A549 (cell line): ENCODE measurements at regions not wholly inside any gene's neighbourhood (a gene's known extent, or its start where the extent isn't known, plus 50 kb on each side); places are given as distances from the start of the nearest gene placed in this dataset.
A peak's percentile ranks its signal among the peaks of the same experiment; 100 is the strongest.

ENCODE experiments used
- ATAC-seq, 2 experiments: fragments of 200-7000 bp in 1 of 2; fragments of >200 bp in 1 of 2; cut with Nextera tagmentation in 1 of 2; cut with Tn5 transposase in 1 of 2; 3 replicates each; pipeline versions ENCODE4 v1.8.0 to v1.9.1; 2018 to 2020; ENCODE audit warnings: mild to moderate bottlenecking in 1 of 2, moderate library complexity in 1 of 2
- CTCF ChIA-PET: fragments of 300-600 bp; sonication (Branson Sonifier 250); formaldehyde crosslinking; extraction: SDS; loops from one replicate; lab custom pipeline; 2021; ENCODE audit warnings: antibody characterized with exemption, inconsistent platforms; lab: Yijun Ruan, JAX
- POLR2A ChIA-PET: fragments of 350-600 bp; formaldehyde crosslinking; extraction: SDS; loops from one replicate; lab custom pipeline; 2021; ENCODE audit warnings: antibody characterized with exemption, inconsistent platforms; lab: Yijun Ruan, JAX
- DNase-seq, 2 experiments: peaks; one replicate each; pipeline versions ENCODE4 v3.0.0 to v3.0.0-alpha.2; 2011 to 2016; ENCODE audit warnings: low read depth in 1 of 2, low spot score in 1 of 2
- FAIRE-seq: peaks from 2 replicates; lab custom pipeline; 2011; peaks lifted over from hg19 to GRCh38; lab: Jason Lieb, UNC
- H3K27ac ChIP-seq, 2 experiments: fragments of >200 bp; sonication (Bioruptor Twin); formaldehyde crosslinking; 3 replicates each; pipeline ENCODE4 v1.5.1; 2016 to 2017
- H3K4me1 ChIP-seq: fragments of >200 bp; sonication (Bioruptor Twin); formaldehyde crosslinking; 3 replicates; pipeline ENCODE4 v1.6.1; 2016
- H3K4me2 ChIP-seq: fragments of >200 bp; sonication (Bioruptor Twin); formaldehyde crosslinking; 3 replicates; pipeline ENCODE4 v1.6.1; 2016
- H3K4me3 ChIP-seq: fragments of >200 bp; sonication (Bioruptor Twin); formaldehyde crosslinking; 3 replicates; pipeline ENCODE4 v1.5.1; 2016
- H3K9me3 ChIP-seq: fragments of >200 bp; sonication (Bioruptor Twin); formaldehyde crosslinking; 3 replicates; pipeline ENCODE4 v1.6.1; 2016
- CBX2 ChIP-seq: fragments of 200-600 bp; sonication (generic); IDR thresholded peaks from 2 replicates; pipeline ENCODE4 v1.6.1; 2016; ENCODE audit warnings: low read depth, mild to moderate bottlenecking, borderline replicate concordance
- CEBPB ChIP-seq, 2 experiments: fragments of >200 bp in 1 of 2; sonication (Bioruptor Twin) in 1 of 2; formaldehyde crosslinking in 1 of 2; IDR thresholded peaks; 2 replicates each; pipeline ENCODE4 v1.6.1; 2012 to 2016
- CHD4 ChIP-seq: fragments of 200-600 bp; sonication (generic); IDR thresholded peaks from 2 replicates; pipeline ENCODE4 v1.6.1; 2016; ENCODE audit warnings: antibody characterized with exemption, mild to moderate bottlenecking, borderline replicate concordance
- EHMT2 ChIP-seq: fragments of 200-600 bp; sonication (generic); IDR thresholded peaks from 2 replicates; pipeline ENCODE4 v1.6.1; 2016; ENCODE audit warnings: antibody characterized with exemption, low read depth, mild to moderate bottlenecking, moderate library complexity
- FOSL2 ChIP-seq, 2 experiments: fragments of 450-650 bp in 1 of 2; fragments of >200 bp in 1 of 2; sonication (Bioruptor Twin) in 1 of 2; formaldehyde crosslinking; IDR thresholded peaks; 2 replicates each; pipeline versions ENCODE4 v1.5.0 to v1.6.1; 2016 to 2020; ENCODE audit warnings: mild to moderate bottlenecking in 1 of 2, moderate library complexity in 1 of 2
- HEYL ChIP-seq: fragments of 250-450 bp; sonication (Bioruptor Pico); IDR thresholded peaks from 2 replicates; pipeline ENCODE4 v1.8.0; 2021; ENCODE audit warnings: mild to moderate bottlenecking, moderate library complexity
- HOXB13 ChIP-seq: fragments of 250-450 bp; sonication (Bioruptor Pico); IDR thresholded peaks from 2 replicates; pipeline ENCODE4 v1.5.0; 2020; ENCODE audit warnings: low read depth, mild to moderate bottlenecking, moderate library complexity
- HOXB5 ChIP-seq: fragments of 250-450 bp; sonication (Bioruptor Pico); IDR thresholded peaks from 2 replicates; pipeline ENCODE4 v1.5.0; 2020; ENCODE audit warnings: mild to moderate bottlenecking, moderate library complexity
- KDM1A ChIP-seq: fragments of 200-600 bp; sonication (generic); IDR thresholded peaks from 2 replicates; pipeline ENCODE4 v1.6.1; 2016; ENCODE audit warnings: low read depth, mild to moderate bottlenecking
- MYC ChIP-seq: IDR thresholded peaks from 2 replicates; pipeline ENCODE4 v1.6.1; 2012; ENCODE audit warnings: mild to moderate bottlenecking, inconsistent platforms, low read length, improper control_type of control experiment, borderline replicate concordance
- NFE2L2 ChIP-seq: fragments of 150-350 bp; conservative IDR thresholded peaks from 2 replicates; pipeline ENCODE4 v1.6.1; 2014; ENCODE audit warnings: low read length
- NR3C1 ChIP-seq: fragments of >200 bp; sonication (Bioruptor Twin); formaldehyde crosslinking; IDR thresholded peaks from 3 replicates; pipeline ENCODE4 v1.6.1; 2017
- POLR2A ChIP-seq: IDR thresholded peaks from 2 replicates; pipeline ENCODE4 v1.6.1; 2012; ENCODE audit warnings: mild to moderate bottlenecking, low read length
- RFX5 ChIP-seq: fragments of 450-650 bp; IDR thresholded peaks from 2 replicates; pipeline ENCODE4 v1.7.1; 2014; ENCODE audit warnings: antibody characterized with exemption, mild to moderate bottlenecking, moderate library complexity
- SREBF2 ChIP-seq: fragments of 450-650 bp; IDR thresholded peaks from 2 replicates; pipeline ENCODE4 v1.6.1; 2014; ENCODE audit warnings: mild to moderate bottlenecking, moderate library complexity
- TFCP2L1 ChIP-seq: fragments of 250-450 bp; sonication (Bioruptor Pico); IDR thresholded peaks from 2 replicates; pipeline ENCODE4 v1.5.0; 2021; ENCODE audit warnings: mild to moderate bottlenecking
- TP53 ChIP-seq: fragments of 250-450 bp; sonication (Bioruptor Pico); IDR thresholded peaks from 2 replicates; pipeline ENCODE4 v1.5.0; 2021; ENCODE audit warnings: mild to moderate bottlenecking, moderate library complexity
- ZC3H11A ChIP-seq: fragments of 450-650 bp; IDR thresholded peaks from 2 replicates; pipeline ENCODE4 v1.6.1; 2014; ENCODE audit warnings: antibody characterized with exemption, mild to moderate bottlenecking
- ZNF302 ChIP-seq: fragments of 250-450 bp; sonication (Bioruptor Pico); IDR thresholded peaks from 2 replicates; pipeline ENCODE4 v1.9.0; 2021; ENCODE audit warnings: inconsistent platforms, mild to moderate bottlenecking, moderate library complexity
- ZSCAN20 ChIP-seq: fragments of 250-450 bp; sonication (Bioruptor Pico); IDR thresholded peaks from 2 replicates; pipeline ENCODE4 v1.8.0; 2022; ENCODE audit warnings: mild to moderate bottlenecking, moderate library complexity
- WGBS: methylation state at CpG from one replicate; pipeline ENCODE4 v1.1.6; 2017; ENCODE audit errors: missing lambda C conversion rate; 5-methylcytosine and 5-hydroxymethylcytosine counted together
- TF ChIP-seq, protein P1 (sequence below): fragments of 250-450 bp; sonication (Bioruptor Pico); IDR thresholded peaks from 2 replicates; pipeline ENCODE4 v1.5.0; 2021; ENCODE audit warnings: mild to moderate bottlenecking, moderate library complexity, borderline replicate concordance
- TF ChIP-seq, protein P2 (sequence below): IDR thresholded peaks from 2 replicates; pipeline ENCODE4 v1.6.1; 2012
- TF ChIP-seq, protein P3 (sequence below): fragments of 150-350 bp; IDR thresholded peaks from 2 replicates; pipeline ENCODE4 v1.6.1; 2014; ENCODE audit warnings: low read depth, mild to moderate bottlenecking, low read length
- TF ChIP-seq, protein P4 (sequence below): fragments of 250-450 bp; sonication (Bioruptor Pico); IDR thresholded peaks from 2 replicates; pipeline ENCODE4 v1.5.0; 2020; ENCODE audit warnings: low read depth, mild to moderate bottlenecking, moderate library complexity
- TF ChIP-seq, protein P5 (sequence below): fragments of 450-650 bp; IDR thresholded peaks from 2 replicates; pipeline ENCODE4 v1.6.1; 2014; ENCODE audit warnings: antibody characterized with exemption

DNA sequence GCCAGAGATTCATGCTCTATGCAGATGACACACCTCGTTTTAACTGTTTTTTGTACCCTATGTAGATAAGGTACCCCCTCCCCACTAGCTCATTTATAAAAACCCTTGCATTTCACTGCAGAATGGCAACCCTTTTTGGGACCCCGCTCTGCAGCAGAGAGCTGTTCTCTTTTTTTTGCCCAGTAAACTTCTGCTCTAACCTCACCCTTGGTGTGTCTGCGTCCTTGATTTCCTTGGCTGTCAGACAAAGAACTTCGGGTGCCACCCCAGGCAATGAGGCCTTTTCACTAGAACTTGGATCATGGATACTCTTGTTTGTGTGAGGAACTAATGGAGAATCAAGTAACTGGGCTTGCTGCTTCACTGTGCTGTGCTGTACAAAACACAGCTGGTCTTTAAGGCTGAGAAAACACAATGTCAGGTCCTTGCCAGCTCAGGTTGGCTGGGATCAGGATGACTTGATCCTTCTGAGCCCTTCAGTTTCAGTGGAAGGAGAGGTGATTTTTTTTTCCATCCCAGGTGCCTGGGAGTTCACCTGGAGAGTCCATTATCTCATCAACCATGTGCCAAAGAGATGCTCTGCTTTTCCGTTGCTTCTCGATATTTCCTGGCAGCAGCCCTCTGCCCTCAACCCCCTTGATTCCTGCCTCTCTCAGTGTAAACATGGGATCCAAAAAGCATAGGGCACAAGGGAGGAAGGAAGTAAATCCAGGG, 133.2 kb upstream of the FAM20A start (continued):
- TF ChIP-seq, protein P1, sequence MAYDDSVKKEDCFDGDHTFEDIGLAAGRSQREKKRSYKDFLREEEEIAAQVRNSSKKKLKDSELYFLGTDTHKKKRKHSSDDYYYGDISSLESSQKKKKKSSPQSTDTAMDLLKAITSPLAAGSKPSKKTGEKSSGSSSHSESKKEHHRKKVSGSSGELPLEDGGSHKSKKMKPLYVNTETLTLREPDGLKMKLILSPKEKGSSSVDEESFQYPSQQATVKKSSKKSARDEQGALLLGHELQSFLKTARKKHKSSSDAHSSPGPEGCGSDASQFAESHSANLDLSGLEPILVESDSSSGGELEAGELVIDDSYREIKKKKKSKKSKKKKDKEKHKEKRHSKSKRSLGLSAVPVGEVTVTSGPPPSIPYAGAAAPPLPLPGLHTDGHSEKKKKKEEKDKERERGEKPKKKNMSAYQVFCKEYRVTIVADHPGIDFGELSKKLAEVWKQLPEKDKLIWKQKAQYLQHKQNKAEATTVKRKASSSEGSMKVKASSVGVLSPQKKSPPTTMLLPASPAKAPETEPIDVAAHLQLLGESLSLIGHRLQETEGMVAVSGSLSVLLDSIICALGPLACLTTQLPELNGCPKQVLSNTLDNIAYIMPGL (CRISPR knock-in tag) = no peak
- no peak for TF ChIP-seq KDM1A

DNA sequence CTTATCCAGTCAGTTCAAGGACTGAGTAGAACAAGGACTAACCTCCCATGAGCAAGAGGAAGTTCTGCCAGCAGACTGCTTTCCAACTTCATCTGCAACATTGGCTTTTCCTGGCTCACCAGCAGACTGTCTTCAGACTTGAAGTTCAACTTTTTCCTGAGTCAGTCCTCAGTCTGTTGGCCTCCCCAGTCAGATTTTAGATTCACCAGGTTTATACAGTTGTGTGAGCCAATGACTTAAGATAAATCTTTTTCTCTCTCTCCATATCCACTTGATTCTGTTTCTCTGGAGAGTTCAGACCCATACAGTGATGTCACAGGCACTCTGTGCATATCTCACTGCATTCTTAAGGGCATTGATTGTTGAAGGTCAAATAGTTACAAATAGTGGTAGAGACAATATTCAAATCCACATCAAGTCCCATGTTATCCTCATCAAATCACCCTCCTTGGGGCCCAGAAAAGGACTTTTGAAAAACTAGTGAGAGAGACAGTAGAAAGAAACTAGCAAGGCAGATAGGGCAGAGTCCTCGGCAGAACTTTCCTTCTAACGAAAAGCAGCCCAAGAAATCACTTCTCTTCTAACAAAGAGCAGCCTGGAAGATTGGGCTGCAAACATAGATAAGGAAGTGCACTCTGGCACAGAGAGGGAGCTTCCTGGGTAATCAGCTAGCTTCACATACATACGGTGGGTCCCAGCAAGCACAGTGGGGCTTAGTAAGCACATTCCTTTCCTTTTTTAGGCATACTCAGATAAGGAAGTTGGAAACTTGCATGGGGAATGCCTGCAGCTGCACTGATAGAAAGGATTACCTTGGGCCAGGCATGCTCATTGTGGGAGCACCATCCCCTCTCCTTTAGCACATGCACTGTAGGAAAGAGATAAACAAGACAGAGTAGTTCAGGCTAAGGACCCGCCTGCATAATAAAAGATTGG, 132.3 kb upstream of the FAM20A start:
- POLR2A ChIA-PET = no interaction called here
- CTCF ChIA-PET = interaction anchor here (0.6 to 2.4 kb wide), 2 partner anchors 9 to 502 kb away, joined by 3 to 8 read pairs; no protein-coding TSS in a partner anchor
- no peak for FAIRE-seq
- Histone ChIP-seq H3K4me3 (no peak overlapping the region), H3K27ac (no peak overlapping the region), H3K4me2 (no peak overlapping the region), H3K4me1 (no peaks in the 10 kb centered on the region), H3K9me3 (0 out of 3 replicates have a peak, but pooled peaks cover 2% of the 10 kb centered on the region)
- no peak for TF ChIP-seq MYC
- no peak for TF ChIP-seq NR3C1
- TF ChIP-seq FOSL2 (IDR thresholded peaks at IDR 0.05) = no peak
- TF ChIP-seq FOSL2 (CRISPR knock-in tag; IDR thresholded peaks at IDR 0.05) = no peak
- TF ChIP-seq, protein P2, sequence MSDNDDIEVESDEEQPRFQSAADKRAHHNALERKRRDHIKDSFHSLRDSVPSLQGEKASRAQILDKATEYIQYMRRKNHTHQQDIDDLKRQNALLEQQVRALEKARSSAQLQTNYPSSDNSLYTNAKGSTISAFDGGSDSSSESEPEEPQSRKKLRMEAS = no peak
- no peak for TF ChIP-seq TFCP2L1 (CRISPR knock-in tag)
- TF ChIP-seq, protein P3, sequence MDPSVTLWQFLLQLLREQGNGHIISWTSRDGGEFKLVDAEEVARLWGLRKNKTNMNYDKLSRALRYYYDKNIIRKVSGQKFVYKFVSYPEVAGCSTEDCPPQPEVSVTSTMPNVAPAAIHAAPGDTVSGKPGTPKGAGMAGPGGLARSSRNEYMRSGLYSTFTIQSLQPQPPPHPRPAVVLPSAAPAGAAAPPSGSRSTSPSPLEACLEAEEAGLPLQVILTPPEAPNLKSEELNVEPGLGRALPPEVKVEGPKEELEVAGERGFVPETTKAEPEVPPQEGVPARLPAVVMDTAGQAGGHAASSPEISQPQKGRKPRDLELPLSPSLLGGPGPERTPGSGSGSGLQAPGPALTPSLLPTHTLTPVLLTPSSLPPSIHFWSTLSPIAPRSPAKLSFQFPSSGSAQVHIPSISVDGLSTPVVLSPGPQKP = no peak
- TF ChIP-seq POLR2A = no peak
- no peak for TF ChIP-seq CHD4
- TF ChIP-seq ZNF302 = no peak
- DNase-seq = no peak
- 37% methylated on average over 4 of the region's 4 CpGs for WGBS
- peak in 1 of 2 experiments; percentile 56; a peak in 2 of 6 replicates for ATAC-seq

DNA sequence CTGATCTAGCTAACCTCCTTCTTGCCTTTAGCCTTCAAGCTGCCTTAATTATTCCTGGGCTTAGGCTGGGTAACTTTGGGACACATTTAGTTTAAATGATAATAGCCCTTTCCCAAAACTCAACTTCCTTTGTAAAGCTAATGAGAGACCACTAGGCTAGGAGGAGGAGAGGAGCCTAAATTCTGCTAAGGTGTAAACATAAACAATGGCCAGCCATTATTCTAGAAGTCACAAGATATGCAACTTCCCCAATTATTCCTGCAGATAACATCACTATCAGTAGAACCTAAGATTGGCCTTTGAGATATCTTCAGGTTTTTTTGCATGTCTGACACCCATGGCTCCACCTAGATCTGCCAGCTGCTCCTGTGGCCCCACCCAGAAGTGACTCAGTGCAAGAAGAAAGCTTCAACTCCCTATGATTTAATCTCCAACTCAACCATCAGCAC, 131.2 kb upstream of the FAM20A start:
- FAIRE-seq (no peak), DNase-seq (no peak), ATAC-seq (no peak)
- ChIA-PET CTCF (interaction anchor here (0.6 to 1.4 kb wide), 2 partner anchors 9 to 584 kb away, joined by 4 to 6 read pairs; no protein-coding TSS in a partner anchor), POLR2A (no interaction called here)
- TF ChIP-seq RFX5 (no peak), ZSCAN20 (CRISPR knock-in tag) (no peak), TP53 (CRISPR knock-in tag) (no peak), FOSL2 (IDR thresholded peaks at IDR 0.05) (no peak), FOSL2 (CRISPR knock-in tag; IDR thresholded peaks at IDR 0.05) (no peak), HOXB13 (CRISPR knock-in tag) (no peak), HEYL (CRISPR knock-in tag) (no peak), ZNF302 (no peak), EHMT2 (no peak), CBX2 (no peak), HOXB5 (CRISPR knock-in tag) (no peak), ZC3H11A (no peak), CEBPB (IDR thresholded peaks at IDR 0.05) (no peak), KDM1A (no peak), NFE2L2 (no peak), SREBF2 (no peak)
- TF ChIP-seq, protein P4, sequence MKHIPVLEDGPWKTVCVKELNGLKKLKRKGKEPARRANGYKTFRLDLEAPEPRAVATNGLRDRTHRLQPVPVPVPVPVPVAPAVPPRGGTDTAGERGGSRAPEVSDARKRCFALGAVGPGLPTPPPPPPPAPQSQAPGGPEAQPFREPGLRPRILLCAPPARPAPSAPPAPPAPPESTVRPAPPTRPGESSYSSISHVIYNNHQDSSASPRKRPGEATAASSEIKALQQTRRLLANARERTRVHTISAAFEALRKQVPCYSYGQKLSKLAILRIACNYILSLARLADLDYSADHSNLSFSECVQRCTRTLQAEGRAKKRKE (CRISPR knock-in tag) = no peak
- TF ChIP-seq, protein P5, sequence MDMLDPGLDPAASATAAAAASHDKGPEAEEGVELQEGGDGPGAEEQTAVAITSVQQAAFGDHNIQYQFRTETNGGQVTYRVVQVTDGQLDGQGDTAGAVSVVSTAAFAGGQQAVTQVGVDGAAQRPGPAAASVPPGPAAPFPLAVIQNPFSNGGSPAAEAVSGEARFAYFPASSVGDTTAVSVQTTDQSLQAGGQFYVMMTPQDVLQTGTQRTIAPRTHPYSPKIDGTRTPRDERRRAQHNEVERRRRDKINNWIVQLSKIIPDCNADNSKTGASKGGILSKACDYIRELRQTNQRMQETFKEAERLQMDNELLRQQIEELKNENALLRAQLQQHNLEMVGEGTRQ = no peak
- H3K4me3 ChIP-seq = no peak overlapping the region
- H3K9me3 ChIP-seq = 0 out of 3 replicates have a peak, but pooled peaks cover 2% of the 10 kb centered on the region
- H3K27ac ChIP-seq = no peak overlapping the region
- H3K4me2 ChIP-seq = no peak overlapping the region
- H3K4me1 ChIP-seq = no peaks in the 10 kb centered on the region
